Non-pigmented ciliary epithelial cell (primary cell): ENCODE measurements at regions not wholly inside any gene's neighbourhood (a gene's known extent, or its start where the extent isn't known, plus 50 kb on each side); places are given as distances from the start of the nearest gene placed in this dataset.
"Not testable (repeated sequence)": the region's sequence is repeated elsewhere in the genome, so short reads cannot be mapped to it uniquely, and the experiment has no call there.

ENCODE experiments used
- DNase-seq: peaks from one replicate; pipeline ENCODE4 v3.0.0-alpha.2; 2010; ENCODE audit warnings: low read depth

DNA sequence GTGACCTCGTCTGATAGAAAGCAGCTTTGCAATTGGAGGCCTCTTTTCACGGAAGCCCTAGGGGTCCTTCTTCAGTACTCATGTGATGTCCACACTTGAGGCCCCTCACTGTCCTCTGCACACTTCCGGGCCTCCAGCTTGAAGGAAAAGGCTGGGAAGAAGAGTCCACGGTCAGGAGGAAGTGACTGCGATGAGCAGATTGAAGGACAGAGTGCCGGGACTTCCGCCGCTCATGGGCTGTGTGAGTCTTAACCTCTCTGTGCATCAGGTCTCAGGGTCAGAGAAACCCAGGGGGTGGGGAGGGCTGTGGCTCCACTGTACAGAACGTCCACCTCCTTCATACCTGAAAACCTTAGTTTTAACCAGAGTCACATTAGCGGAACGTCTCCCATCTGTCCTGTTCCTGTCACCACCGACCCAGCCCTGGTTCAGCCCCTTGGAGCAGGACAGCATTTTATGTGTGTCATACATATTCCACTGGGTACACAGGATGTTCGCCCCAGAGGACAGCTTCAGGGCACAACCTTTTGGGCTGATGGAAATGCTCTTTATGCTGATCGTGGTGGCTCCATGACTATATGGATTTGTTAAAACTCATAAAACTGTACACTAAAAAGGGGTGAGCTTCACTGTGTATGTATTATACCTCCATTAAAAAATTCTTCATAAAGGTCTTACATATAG is 51.0 kb upstream of the SORCS2 start:
- no peak for DNase-seq

DNA sequence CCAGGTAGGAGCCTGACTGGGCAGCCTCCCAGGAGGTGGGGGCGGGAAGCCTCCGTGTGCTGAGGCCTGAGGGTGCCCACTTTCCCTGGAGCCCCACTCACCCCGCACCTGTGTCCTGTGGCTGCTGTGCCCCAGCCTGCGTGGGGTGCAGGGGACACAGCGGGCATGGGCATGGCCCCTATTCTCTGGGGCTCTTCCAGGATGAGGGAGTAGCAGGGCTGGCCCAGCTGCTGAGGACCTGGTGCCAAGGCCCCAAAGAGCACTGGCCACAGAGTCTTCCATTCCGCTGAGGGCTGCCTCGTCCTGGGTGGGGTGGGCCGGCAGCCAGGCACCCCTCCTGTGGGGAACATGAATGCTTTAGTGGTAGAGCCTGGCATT is 51.7 kb upstream of the SORCS2 start:
- no peak for DNase-seq

DNA sequence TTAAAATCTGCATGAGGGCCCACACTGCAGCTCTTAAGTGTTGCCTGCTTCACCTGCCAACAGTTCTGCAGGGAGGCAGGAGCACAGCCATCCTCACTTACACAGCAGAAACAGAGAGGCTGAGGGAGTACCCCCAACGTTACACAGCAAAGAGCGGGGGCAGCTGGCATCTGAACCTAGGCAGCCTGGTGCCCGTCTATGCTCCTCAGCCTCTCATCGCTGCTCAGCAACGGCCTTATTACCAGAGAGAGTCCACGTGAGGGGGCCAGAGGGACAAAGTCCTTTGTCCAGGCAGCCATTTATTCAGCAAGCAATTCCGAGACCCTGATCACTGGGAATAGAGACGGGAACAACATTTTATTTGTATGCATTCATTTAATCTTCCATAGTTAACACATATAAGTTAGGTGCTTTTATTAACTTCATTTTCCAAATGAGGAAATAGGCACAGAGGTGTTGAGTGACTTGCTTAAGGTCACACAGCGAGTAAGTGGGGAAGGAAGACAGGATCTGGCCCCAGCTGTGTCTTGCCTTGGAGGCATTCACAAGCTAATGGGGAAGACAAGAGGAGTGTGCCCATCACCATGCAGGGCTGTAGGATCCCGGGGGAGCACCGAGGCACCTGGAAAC is 52.2 kb upstream of the SORCS2 start:
- no peak for DNase-seq

DNA sequence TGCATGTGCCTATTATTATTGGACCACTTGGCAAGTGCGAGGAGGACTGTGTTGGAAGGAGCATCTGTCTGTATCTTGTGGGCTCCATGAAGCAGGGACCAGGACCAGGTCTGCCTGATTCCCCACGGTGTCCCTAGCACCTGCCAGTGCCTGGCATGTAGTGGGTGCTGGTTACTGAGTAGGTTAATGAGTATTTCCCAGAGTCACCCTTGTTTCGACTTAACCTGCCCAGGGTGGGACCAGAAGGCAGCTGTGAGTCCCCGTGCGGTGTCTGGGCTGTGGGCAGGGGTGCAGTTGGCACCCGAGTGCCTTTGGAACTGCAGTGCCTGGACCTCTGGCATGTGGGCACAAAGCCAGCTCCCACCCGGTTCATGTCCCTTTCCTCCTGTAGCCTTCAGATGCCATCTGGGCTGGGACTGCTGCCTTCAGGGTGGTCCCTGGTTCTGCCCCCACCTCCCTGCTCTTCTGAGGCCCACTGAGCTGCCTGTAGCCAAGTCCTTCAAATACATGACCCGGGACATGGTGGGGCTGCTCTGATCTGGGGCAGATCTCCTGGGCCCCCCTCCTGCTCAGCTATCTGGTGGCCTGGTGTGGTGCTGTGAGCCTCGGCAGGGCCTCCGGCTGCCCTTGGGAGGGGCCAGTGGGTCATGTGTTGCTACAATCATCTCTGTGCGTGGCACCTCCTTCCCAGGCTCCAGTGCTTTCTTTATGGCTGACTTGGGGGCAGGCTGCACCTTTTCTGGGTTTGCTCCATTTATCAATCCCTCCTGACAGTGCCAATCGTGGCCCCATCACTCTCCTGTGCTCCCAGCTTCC is 53.0 kb upstream of the SORCS2 start:
- DNase-seq: no peak

DNA sequence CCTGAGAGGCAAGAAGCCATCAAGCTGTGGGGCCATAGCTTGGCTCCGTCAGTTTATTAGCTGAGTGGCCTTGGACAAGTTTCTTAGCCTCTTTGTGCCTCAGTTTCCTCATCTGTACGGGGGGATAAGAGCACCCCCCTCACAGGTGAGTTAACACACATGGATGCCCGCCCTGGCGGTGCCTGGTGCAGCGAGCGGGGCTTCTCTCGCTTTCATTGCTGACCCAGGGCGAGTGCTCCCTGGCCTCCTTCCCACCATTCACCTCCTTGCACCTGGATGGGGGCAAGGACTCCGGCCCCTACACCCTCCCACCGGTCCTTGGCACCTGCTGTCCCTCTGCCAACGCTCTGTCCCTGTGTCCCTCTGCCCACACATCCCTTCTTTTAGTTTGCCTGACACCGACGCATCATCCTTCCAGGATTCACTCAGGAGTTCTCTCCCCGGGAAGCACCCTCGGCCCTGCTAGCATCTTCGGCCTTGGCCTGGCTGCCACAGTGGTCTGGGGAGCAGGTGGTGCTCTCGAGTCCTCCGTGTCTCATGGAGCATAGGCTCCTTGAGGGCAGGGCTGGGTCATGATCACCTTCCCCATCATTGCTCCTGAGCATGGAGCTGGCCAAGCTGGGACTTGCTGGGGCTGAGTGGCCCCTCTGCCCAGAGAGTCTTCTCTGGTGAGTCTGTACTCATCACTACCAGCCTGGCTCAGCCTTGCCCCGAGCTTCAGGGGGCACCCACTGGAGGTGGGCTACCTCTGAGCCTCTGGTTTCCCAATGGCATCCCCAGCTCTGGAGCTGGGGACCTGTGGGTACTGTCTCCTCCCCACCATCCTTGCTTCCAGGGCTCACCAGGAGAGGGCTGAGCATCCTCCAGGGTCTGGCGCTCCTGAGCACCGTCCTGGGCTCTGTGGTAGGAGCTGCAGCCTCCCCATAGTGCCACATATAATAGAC is 53.8 kb upstream of the SORCS2 start:
- DNase-seq: no peak

DNA sequence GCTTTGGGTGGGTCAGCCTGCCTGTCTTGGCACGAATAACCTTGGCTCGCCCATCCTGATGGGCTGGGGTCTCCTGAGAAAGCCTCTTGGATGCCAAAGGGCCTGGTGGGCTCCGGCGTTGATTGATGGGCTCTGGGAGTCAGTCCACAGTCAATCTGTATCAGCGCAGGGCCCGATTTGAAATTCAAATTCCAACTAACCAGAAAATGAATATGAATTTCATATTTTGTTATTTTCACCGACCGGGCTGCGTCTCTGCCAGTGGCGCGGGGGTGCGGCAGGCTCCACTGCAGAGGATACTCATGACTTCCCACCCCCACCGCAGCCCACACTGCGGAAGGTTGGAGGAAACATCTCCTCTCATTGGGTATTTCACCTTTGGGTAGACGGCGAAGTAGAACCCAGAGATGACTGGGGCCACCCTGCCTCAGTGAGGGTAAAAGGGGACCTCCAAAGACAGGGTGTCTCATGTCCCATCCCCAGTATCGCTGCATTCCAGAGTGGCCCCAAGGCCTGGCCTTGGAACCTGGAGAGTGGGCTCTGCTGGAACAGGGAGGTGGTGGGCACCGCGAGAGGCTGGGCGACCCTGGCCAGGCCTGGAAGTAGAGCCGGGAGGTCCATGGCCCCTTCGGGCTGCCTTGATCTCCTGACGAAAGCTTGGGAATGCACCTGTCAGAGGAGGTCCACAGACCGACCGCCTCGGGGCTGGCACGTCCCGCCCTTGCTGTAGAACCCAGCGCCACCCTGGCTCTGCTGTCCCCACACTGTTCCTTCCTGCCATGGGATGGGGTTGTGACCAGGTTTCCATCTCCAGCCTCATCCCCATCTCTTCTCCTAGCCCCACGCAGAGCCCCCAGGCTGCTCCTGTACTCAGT is 54.8 kb upstream of the SORCS2 start:
- DNase-seq: no peak

DNA sequence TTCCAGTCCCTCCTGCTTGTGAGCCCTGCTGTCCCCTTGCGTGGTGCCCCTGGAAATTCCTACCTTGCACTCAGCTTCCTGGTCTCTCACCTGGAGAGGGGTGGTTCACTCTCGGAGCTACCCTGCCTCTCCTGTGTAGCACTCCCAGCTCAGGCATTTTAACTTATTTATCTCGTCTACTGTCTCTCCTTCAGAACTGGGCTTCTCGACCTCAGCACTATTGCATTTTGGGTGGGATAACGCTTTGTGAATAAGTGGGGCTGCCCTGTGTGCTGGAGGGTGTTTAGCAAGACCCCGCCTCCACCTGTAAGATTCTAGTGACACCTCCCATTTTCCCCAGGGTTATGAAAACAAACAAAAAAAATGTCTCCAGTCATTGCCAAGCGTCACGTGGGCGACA is 56.0 kb upstream of the SORCS2 start:
- DNase-seq: no peak

DNA sequence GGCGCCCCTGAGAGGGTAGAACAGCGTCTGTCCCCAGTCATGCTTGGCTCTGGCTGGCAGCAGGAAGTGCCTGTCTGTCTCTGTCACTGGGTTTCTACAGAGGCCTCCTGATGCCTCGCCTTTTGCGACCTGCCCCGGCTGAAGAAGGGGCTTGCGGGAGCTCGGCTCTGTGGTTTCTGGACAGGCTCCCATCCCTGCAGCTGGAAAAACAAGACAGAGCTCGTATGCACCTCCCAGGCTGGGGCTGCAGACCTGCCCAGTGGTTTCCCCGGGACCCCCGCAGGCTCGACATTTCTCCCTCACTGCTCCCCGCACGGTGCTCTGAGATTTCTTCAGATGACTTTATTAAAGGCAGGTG is 57.0 kb upstream of the SORCS2 start:
- DNase-seq: no peak

DNA sequence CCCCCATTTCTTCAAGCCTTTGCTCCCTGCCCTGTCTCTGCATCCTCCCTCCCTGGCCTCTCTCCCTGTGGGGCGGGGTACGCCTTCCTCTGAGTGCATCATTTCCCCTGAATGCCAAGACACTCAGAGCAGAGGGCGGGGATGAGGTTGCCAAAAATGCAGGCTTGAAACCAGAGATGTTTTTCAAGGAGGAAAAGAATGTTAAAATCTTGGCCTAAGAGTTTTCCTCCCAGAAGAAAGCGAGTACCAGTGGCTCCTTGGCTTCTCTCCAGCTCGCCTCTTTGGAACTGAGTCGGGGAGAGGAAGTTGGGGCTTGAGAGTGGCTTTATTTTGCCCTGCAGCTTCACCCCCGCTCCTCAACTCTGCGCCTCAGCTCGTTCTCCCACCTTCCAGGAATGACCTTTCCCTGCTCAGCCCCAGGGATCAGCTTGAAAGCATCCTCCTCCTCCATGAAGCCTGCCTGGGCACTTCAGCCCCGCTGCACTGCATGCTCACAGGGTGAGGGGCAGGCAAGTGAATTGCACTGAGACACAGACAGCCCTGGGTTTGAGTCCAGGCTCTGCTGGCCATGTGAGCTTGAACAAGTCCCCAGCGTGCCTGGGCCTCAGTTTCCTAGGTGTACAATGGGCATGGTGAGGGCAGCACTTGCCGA is 57.5 kb upstream of the SORCS2 start:
- DNase-seq: peak; percentile 36

DNA sequence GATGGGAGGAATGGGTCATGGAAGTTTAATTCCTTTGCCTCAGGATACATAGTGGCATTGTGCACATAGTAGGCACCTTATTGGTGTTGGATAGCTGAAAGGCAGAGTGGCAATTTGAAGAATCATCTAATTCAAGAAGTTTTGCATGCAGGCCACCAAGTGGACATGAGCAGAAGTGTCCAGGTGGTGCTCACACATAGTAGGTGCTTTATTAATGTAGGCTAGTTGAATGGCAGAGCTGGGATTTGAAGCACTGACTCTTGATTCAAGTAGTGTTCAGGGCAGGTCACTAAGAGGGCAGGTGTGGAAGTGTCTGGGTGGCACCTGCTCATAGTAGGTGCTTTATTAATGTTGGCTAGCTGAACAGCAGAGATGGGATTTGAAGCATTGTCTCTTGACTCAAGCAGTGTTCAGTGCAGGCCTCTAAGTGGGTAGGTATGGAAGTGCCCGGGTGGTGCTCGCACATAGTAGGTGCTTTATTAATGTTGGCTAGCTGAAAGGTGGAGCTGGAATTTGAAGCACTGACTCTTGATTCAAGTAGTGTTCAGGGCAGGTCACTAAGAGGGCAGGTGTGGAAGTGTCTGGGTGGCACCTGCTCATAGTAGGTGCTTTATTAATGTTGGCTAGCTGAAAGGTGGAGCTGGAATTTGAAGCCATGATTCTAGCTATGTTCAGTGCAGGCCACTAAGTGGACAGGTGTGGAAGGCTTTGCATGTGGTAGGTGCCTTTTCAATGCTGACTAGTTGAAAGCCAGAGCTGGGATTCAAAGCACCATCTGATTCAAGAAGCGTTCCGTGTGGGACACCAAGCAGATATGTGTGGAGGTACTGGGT is 58.3 kb upstream of the SORCS2 start:
- DNase-seq: not testable (repeated sequence)

DNA sequence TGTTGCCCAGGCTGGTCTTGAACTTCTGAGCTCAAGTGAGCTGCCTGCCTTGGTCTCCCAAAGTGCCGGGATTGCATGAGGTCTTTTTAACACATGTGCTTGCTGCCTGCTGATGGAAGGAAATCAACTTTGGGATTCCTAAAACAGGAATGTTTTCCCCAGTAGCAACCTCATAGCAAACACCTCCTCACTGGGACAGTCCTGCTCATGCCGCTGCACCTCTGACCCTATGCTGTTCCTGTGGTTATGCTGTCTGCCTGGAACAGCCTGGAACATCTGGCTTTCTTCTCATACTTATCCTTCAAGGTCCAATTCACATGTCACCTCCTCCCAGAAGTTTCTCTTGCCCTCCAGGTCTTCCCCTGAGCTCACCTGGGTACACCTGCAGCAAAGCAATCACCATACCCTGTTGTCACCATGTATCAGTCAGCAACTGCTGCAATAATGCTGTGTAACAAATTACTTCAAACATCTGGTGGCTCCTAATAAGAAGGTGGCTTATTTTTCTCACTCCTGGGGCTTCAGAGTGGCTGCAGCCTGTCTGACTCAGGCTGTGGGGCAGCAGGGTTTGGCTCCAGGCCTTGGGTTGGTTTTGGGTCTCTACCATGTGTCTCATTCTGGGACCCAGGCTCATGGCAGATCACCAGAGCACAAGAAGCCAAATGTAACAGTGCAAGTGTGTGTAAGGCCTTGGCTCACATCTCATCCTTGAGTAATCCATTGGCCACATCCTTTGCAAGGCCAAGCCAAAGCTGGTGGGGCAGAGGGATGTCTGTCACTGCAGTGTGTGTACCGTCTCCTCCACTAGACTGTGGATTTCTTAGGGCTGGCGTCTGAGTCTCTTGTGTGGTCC is 59.4 kb upstream of the SORCS2 start:
- DNase-seq: no peak

DNA sequence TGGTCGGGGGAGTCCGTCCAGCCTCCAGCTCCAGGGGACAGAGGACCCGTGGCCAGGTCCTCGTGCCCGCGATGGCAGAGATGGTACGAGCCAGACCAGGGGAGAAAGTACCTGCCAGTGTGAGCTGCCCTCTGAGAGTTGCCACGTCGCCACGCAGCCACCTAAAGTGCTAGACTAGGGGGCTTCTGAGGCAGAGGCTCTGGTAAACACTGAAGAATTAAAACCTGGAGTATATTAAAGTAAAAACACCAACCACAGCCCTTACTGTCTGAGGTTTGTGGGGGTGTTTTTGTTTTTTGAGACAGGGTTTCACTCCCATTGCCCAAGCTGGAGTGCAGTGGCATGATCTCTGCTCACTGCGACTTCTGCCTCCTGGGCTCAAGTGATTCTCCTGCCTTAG is 60.1 kb upstream of the SORCS2 start:
- DNase-seq: no peak

DNA sequence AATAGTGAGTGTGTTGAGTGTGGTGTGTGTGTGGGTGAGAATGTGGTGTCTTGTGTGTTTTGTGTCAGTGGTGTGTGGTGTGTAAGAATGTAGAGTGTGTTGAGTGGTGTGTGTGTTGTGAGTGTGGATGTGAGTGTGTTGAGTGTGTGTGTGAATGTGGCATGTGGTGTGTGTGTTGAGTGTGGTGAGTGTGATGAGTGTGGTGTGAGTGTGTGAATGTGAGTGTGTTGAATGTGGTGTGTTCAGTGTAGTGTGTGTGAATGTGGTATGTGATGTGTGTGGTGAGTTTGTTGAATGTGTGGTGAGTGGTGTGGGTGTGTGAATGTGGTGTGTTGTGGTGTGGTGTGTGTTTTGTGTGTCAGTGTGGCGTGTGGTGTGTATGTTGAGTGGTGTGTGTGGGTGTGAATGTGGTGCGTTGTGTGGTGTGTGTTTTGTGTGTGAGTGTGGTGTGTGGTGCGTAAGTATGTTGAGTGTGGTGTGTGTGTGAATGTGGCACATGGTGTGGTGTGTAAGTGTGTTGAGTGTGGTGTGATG is 60.8 kb upstream of the SORCS2 start:
- no peak for DNase-seq

DNA sequence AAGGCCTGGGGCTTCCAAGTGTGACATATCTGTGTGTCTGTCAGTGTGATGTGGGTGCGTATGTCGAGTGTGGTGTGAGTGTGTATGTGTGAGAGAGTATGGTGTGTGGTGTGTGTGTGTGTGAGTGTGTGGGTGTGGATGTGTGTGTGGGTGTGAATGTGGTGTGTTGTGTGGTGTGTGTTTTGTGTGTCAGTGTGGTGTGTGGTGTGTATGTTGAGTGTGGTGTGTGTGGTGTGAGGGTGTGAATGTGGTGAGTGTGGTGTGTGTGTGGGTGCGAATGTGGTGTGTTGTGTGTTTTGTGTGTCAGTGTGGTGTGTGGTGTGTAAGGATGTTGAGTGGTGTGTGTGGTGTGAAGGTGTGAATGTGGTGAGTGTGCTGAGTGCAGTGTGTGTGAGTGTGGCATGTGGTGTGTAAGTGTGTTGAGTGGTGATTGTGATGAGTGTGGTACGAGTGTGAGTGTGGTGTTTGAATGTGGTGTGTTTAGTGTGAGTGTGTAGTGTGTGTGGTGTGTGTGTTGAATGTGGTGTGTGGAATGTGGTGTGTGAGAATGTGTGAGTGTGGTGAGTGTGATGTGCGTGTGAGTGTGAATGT is 61.6 kb upstream of the SORCS2 start:
- DNase-seq: no peak

DNA sequence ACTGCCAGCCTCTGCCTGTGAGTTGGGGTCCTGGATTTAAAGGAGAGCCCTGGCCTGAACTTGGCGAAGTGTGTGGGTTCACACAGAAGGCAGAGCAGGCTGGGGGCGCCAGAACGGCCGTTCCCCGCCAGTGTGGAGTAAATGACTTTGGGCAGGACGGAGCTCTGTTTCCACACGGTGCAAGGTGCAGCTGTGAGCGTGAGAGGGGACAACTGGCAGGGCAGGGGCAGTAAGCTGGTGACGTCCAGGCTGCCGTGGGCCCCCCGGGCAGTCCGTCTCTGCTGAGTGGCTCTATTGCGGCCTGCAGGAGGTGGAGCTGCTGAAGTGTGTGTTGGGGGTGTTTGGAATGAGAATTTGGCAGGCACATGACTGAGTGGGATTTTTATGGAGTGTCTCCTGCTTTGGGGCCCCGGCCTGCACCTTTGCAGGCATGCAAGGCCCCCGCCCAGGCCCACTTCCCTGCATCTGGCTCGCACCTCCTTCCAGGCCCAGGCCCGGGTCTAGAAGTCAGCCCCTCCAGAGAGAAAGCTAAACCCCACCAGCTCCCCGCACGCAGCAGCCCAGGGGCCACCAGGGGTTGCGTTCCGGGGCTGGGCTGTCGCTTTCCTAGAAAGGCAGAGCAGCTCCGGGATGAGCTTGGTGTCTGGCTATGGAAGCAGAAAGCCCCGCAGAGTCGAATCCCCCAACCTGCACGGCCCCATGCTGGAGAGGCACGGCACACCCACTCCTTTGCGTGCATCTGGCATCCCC is 62.2 kb upstream of the GRPEL1 start:
- no peak for DNase-seq

DNA sequence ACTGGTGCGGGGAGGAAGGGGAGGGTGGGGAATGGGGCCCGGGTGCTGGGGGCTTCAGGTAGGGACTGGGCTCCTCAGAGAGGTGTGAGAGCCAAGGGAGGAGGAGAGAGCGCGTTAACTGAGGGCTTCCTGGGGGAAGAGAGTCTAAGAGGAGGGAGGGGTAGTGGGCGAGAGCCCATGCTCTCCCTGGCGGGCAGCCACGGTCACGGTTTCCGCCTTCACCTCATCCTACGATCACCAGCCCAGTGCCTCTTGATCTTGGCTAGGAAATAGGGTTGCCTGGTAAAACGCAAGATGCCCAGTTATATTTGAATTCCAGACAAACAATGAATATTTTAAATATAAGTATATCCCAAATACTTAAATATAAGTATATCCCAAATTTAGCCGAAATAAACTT is 60.8 kb upstream of the GRPEL1 start:
- DNase-seq: no peak

DNA sequence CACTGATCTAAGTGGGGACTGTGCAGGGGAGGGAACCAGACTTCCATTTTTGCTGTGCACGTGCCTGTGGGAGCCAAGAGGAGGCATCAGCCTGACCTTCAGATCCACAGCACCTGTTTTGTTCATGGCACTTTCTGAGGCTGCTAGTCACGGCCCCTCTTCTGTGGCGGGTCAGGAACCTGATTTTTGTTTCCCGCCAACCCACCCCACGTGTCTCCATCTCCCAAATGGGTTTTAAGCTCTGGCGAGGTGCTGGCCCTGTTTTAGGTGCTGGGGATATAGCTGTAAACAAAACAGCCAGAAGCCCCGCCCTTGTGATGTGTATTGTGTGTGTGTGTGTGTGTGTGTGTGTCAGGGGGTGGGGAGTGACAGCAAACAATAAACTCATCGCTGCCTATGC is 60.4 kb upstream of the GRPEL1 start:
- DNase-seq: no peak

DNA sequence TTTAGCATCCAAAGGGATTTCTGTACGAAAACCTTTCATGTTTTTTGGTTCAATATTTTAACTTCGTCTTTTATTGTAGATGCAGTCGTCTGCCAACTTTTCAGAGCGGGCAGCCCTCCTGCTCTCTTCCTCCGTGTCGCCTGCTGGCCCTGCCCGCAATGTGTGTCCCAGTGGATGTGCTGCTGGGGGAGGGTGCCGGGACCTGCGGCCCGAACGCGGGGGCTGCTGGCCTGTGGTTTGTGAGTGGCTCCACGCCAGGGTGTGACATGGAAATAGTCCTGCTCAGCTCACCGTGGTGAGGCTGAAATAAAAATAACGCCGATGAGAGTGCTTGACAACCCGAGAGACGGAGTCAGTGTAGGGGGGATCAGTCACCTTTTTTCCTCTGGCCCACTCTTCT is 59.7 kb upstream of the GRPEL1 start:
- DNase-seq: no peak
